GM23248 (cell line): ENCODE measurements at regions not wholly inside any gene's neighbourhood (a gene's known extent, or its start where the extent isn't known, plus 50 kb on each side); places are given as distances from the start of the nearest gene placed in this dataset.

Experiments
- DNase-seq: peaks from one replicate; pipeline ENCODE4 v3.0.0-alpha.2; 2015
- H2AFZ ChIP-seq: fragments of 200-600 bp; sonication (generic); 2 replicates; pipeline ENCODE4 v1.6.1; 2016; ENCODE audit warnings: antibody characterized with exemption
- H3F3A ChIP-seq: fragments of 200-600 bp; sonication (generic); 2 replicates; pipeline ENCODE4 v1.6.1; 2016; ENCODE audit warnings: mild to moderate bottlenecking, antibody characterized with exemption, mixed run types; ENCODE audit not compliant: insufficient read depth
- H3K27ac ChIP-seq: fragments of 200-600 bp; sonication (generic); 2 replicates; pipeline ENCODE4 v1.5.1; 2016; ENCODE audit warnings: mild to moderate bottlenecking
- H3K27me3 ChIP-seq: fragments of 200-600 bp; sonication (generic); replicated peaks from 2 replicates; pipeline ENCODE4 v1.6.1; 2016; ENCODE audit warnings: mild to moderate bottlenecking; ENCODE audit not compliant: insufficient read depth
- H3K36me3 ChIP-seq: fragments of 200-600 bp; sonication (generic); 2 replicates; pipeline ENCODE4 v1.6.1; 2016; ENCODE audit warnings: low read depth, mild to moderate bottlenecking
- H3K4me1 ChIP-seq: fragments of 200-600 bp; sonication (generic); 2 replicates; pipeline ENCODE4 v1.6.1; 2016; ENCODE audit warnings: mild to moderate bottlenecking; ENCODE audit not compliant: insufficient read depth
- H3K4me2 ChIP-seq: fragments of 200-600 bp; sonication (generic); one replicate; pipeline ENCODE4 v1.6.1; 2016; ENCODE audit warnings: mild to moderate bottlenecking; ENCODE audit not compliant: unreplicated experiment
- H3K4me3 ChIP-seq: fragments of 200-600 bp; sonication (generic); 2 replicates; pipeline ENCODE4 v1.5.1; 2016; ENCODE audit warnings: mild to moderate bottlenecking
- H3K79me2 ChIP-seq: fragments of 200-600 bp; sonication (generic); 2 replicates; pipeline ENCODE4 v1.6.1; 2016; ENCODE audit warnings: mild to moderate bottlenecking; ENCODE audit not compliant: insufficient read depth
- H3K9ac ChIP-seq: fragments of 200-600 bp; sonication (generic); 2 replicates; pipeline ENCODE4 v1.6.1; 2016; ENCODE audit warnings: mild to moderate bottlenecking
- H3K9me2 ChIP-seq: fragments of 200-600 bp; sonication (generic); 2 replicates; pipeline ENCODE4 v1.6.1; 2016; ENCODE audit warnings: mixed run types, mild to moderate bottlenecking, moderate library complexity; ENCODE audit not compliant: insufficient read depth
- H3K9me3 ChIP-seq: fragments of 200-600 bp; sonication (generic); one replicate; pipeline ENCODE4 v1.6.1; 2017; ENCODE audit warnings: low read depth
- H4K20me1 ChIP-seq: fragments of 200-600 bp; sonication (generic); 2 replicates; pipeline ENCODE4 v1.6.0; 2016; ENCODE audit not compliant: insufficient read depth
- EZH2 ChIP-seq: fragments of 200-600 bp; sonication (generic); IDR thresholded peaks from 2 replicates; pipeline ENCODE4 v1.6.1; 2018; ENCODE audit warnings: antibody characterized with exemption, mild to moderate bottlenecking; ENCODE audit not compliant: insufficient read depth, poor library complexity, severe bottlenecking
- EZH2phosphoT487 ChIP-seq: fragments of 200-600 bp; sonication (generic); IDR thresholded peaks from 2 replicates; pipeline ENCODE4 v1.6.1; 2018; ENCODE audit warnings: antibody characterized with exemption, moderate library complexity, mild to moderate bottlenecking, low read depth; ENCODE audit not compliant: insufficient read depth
- WGBS, 2 experiments: methylation state at CpG; one replicate each; pipeline ENCODE4 v1.1.6; 2015 to 2017; ENCODE audit warnings: low lambda C conversion rate in 2 of 2, low coverage in 1 of 2; ENCODE audit errors: missing lambda C conversion rate in 2 of 2; 5-methylcytosine and 5-hydroxymethylcytosine counted together
- in situ Hi-C: fragments of 300-500 bp; cut with MboI; formaldehyde crosslinking; loops from 2 replicates; pipeline ENCODE4 v1.15.0; 2020

GRCh38 chr22:44650806-44651205, 51.2 kb upstream of the PRR5 start:
- Histone ChIP-seq H3K79me2 (no peaks in the 10 kb centered on the region), H3K9me3 (no peaks in the 10 kb centered on the region), H3K27ac (no peak overlapping the region), H3K4me3 (no peak overlapping the region), H3K27me3 (no peaks in the 10 kb centered on the region), H3K4me2 (no peak overlapping the region), H3K4me1 (peaks cover 16% of the 10 kb centered on the region), H4K20me1 (no peaks in the 10 kb centered on the region), H2AFZ (no peak overlapping the region), H3K9ac (no peak overlapping the region), H3K9me2 (no peaks in the 10 kb centered on the region), H3F3A (peaks cover 13% of the 10 kb centered on the region; the same call in 1 of the 2 replicates), H3K36me3 (no peaks in the 10 kb centered on the region)
- DNase-seq = no peak
- in situ Hi-C loops = no loop called here
- TF ChIP-seq EZH2phosphoT487 (no peak), EZH2 (no peak)
- 85 to 88% methylated on average over 2 of the region's 2 CpGs for WGBS, 2 experiments

GRCh38 chr22:44648821-44649565, 53.0 kb upstream of the PRR5 start:
- peak overlapping the region; percentile 70 for H2AFZ ChIP-seq
- H3F3A ChIP-seq = peaks cover 17% of the 10 kb centered on the region
- TF ChIP-seq EZH2 (no peak), EZH2phosphoT487 (no peak)
- H4K20me1 ChIP-seq = no peaks in the 10 kb centered on the region
- peak overlapping the region; percentile 100 for H3K27ac ChIP-seq
- H3K79me2 ChIP-seq = no peaks in the 10 kb centered on the region
- H3K36me3 ChIP-seq = no peaks in the 10 kb centered on the region
- H3K9me2 ChIP-seq = no peaks in the 10 kb centered on the region
- WGBS, 2 experiments = 4% methylated on average over 20 of the region's 20 CpGs
- in situ Hi-C loops = no loop called here
- peak overlapping the region; percentile 94 for H3K9ac ChIP-seq
- no peaks in the 10 kb centered on the region for H3K27me3 ChIP-seq
- peaks cover 16% of the 10 kb centered on the region for H3K4me1 ChIP-seq
- H3K4me2 ChIP-seq = peak overlapping the region; percentile 71
- no peaks in the 10 kb centered on the region for H3K9me3 ChIP-seq
- peak; percentile 98 for DNase-seq
- peak overlapping the region; percentile 50 for H3K4me3 ChIP-seq

GRCh38 chr22:44648085-44648820, 53.8 kb upstream of the PRR5 start:
- Histone ChIP-seq H3K4me2 (peak overlapping the region; percentile 71), H2AFZ (peak overlapping the region; percentile 70), H3K4me3 (0 out of 2 replicates have a peak overlapping the region, but pooled peaks have one; percentile 28), H3K27me3 (no peaks in the 10 kb centered on the region), H3K9me2 (no peaks in the 10 kb centered on the region), H3K9ac (peak overlapping the region; percentile 94), H3K36me3 (no peaks in the 10 kb centered on the region), H4K20me1 (no peaks in the 10 kb centered on the region), H3F3A (peaks cover 24% of the 10 kb centered on the region), H3K79me2 (no peaks in the 10 kb centered on the region), H3K27ac (peak overlapping the region; percentile 100), H3K4me1 (peaks cover 16% of the 10 kb centered on the region), H3K9me3 (no peaks in the 10 kb centered on the region)
- TF ChIP-seq EZH2phosphoT487 (no peak), EZH2 (no peak)
- in situ Hi-C loops = no loop called here
- WGBS, 2 experiments = 41 to 52% methylated on average over 10 to 12 of the region's 12 CpGs
- DNase-seq = peak; percentile 83

- no peaks in the 10 kb centered on the region for H3K9me2 ChIP-seq
- no peak overlapping the region for H3K27ac ChIP-seq
- no peaks in the 10 kb centered on the region for H3K9me3 ChIP-seq
- no peaks in the 10 kb centered on the region for H3K79me2 ChIP-seq
- no peaks in the 10 kb centered on the region for H4K20me1 ChIP-seq
- H3K27me3 ChIP-seq = no peaks in the 10 kb centered on the region
- WGBS, 2 experiments = 90 to 91% methylated on average over 7 of the region's 7 CpGs
- peaks cover 16% of the 10 kb centered on the region for H3K4me1 ChIP-seq
- no peak overlapping the region for H3K9ac ChIP-seq
- H3K36me3 ChIP-seq = no peaks in the 10 kb centered on the region
- no peak overlapping the region for H3K4me3 ChIP-seq
- H2AFZ ChIP-seq = no peak overlapping the region
- TF ChIP-seq EZH2 (no peak), EZH2phosphoT487 (no peak)
- H3K4me2 ChIP-seq = no peak overlapping the region
- in situ Hi-C loops = no loop called here
- H3F3A ChIP-seq = peaks cover 27% of the 10 kb centered on the region
- no peak for DNase-seq
Observed at GRCh38 chr22:44647141-44647540, 54.9 kb upstream of the PRR5 start.
